ENCODE measurements at regions not wholly inside any gene's neighbourhood (a gene's known extent, or its start where the extent isn't known, plus 50 kb on each side); places are given as distances from the start of the nearest gene placed in this dataset.

DNA sequence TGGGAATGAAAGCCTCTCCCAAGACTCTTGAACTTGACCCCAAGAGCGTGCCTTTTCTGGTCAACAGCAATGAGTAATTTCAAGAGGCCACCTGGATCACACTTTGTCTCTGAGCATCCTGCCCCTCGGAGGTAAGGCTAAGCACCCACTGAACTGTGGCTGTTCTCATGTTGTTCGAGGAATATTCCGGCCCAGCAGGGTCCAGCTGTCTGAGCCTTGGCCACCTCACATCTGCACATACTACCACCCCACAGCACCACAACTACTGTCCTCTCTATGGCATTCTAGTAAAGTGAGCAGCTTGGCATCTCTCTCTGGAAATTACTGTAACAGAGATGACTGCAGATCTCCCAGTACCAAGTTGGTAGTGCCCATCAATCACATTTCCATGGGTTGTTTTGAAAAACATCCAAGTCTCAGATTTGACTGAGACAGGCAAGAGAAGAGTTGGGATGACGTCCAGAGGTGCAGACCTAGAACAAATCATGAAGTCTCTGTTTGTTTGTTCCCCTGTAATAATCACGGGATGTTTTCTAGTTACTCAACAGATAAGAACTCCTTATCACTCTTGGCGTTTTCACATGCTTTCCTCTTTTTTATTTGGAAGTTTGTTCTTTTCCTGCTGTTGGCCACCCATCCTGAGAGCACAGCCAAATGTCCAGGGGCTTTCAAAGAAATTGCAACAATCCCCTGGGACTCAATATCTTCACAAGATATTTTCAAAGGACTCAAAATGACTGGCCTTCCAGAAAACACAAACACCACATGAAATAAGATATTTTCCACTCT, 336.0 kb upstream of the TNP1 start:
- TF ChIP-seq POLR2A (IDR thresholded peaks at IDR 0.05) = no peak
- TF ChIP-seq POLR2AphosphoS5 (IDR thresholded peaks at IDR 0.05) = no peak
